CD4-positive, alpha-beta T cell treated with Interleukin-12 subunit alpha and Interleukin-12 subunit beta, for 1 hour (primary cell): ENCODE measurements at regions not wholly inside any gene's neighbourhood (a gene's known extent, or its start where the extent isn't known, plus 50 kb on each side); places are given as distances from the start of the nearest gene placed in this dataset.
"Not testable (repeated sequence)": the region's sequence is repeated elsewhere in the genome, so short reads cannot be mapped to it uniquely, and the experiment has no call there.

Experiments
- DNase-seq: peaks from one replicate; pipeline ENCODE4 v3.0.0-alpha.2; 2020

GRCh38 chr9:95391271-95391670, 73.8 kb upstream of the FANCC start:
- not testable (repeated sequence) for DNase-seq

GRCh38 chr9:95389373-95389772, 71.9 kb upstream of the FANCC start:
- DNase-seq, result no peak

- DNase-seq, result no peak
Observed at GRCh38 chr9:95386843-95387242, 69.3 kb upstream of the FANCC start.

- DNase-seq, result no peak
Observed at GRCh38 chr9:95385521-95385920, 68.0 kb upstream of the FANCC start.

GRCh38 chr9:95383845-95384244, 66.3 kb upstream of the FANCC start:
- no peak for DNase-seq

GRCh38 chr9:95383185-95383676, 65.7 kb upstream of the FANCC start:
- no peak for DNase-seq

GRCh38 chr9:95382433-95382832, 64.9 kb upstream of the FANCC start:
- DNase-seq, result no peak

GRCh38 chr9:95381221-95381620, 63.7 kb upstream of the FANCC start:
- DNase-seq, result no peak

- peak; percentile 34 for DNase-seq
Observed at GRCh38 chr9:95379630-95380029, 62.1 kb upstream of the FANCC start.

- DNase-seq, result no peak
Observed at GRCh38 chr9:95373782-95374487, 56.4 kb upstream of the FANCC start.

- DNase-seq, result no peak
Observed at GRCh38 chr9:95373069-95373681, 55.7 kb upstream of the FANCC start.

- DNase-seq, result no peak
Observed at GRCh38 chr9:95370064-95370463, 52.6 kb upstream of the FANCC start.

- no peak for DNase-seq
Observed at GRCh38 chr9:95368377-95369160, 51.1 kb upstream of the FANCC start.
